GM12892 (cell line): ENCODE measurements at regions not wholly inside any gene's neighbourhood (a gene's known extent, or its start where the extent isn't known, plus 50 kb on each side); places are given as distances from the start of the nearest gene placed in this dataset.

ENCODE experiments used
- POLR2AphosphoS5 ChIP-seq: IDR thresholded peaks from 2 replicates; pipeline ENCODE4 v1.6.1; 2011; ENCODE audit warnings: low read depth, low read length, control low read depth
- TAF1 ChIP-seq: IDR thresholded peaks from 2 replicates; pipeline ENCODE4 v1.6.1; 2011; ENCODE audit warnings: low read depth, mild to moderate bottlenecking, control low read depth, low read length, borderline replicate concordance

DNA sequence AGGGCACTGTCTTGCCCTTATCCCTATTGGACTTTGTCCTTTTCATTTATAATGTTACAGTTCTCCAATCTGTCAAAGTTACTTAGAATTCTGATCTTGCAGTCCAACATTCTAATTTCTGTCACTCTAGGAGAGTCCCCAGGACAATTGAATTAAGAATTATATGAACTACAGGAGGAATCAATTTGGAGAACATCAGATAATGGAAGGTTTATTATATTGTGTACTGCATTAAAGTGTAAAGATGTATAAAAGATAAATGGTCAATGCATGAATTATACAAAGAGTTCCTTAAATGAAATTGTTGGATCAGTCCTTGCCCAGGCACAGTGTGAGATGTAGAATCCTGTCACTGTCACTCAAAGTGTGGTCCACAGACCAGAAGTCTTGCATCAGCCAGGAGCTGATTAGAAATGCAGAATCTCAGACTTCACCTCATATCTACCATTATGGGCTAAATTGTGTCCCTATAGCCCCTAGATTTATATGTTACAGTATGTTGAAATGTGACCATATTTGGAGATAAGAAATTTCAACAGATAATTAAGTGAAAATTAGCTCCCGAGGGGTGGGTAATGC is 145.5 kb downstream of the BTBD3 start:
- TF ChIP-seq POLR2AphosphoS5 (no peak), TAF1 (no peak)
